NCI-H2196 (cell line): ENCODE measurements at regions not wholly inside any gene's neighbourhood (a gene's known extent, or its start where the extent isn't known, plus 50 kb on each side); places are given as distances from the start of the nearest gene placed in this dataset.
"Not testable (repeated sequence)": the region's sequence is repeated elsewhere in the genome, so short reads cannot be mapped to it uniquely, and the experiment has no call there.

Experiments
- DNase-seq: peaks from one replicate; lab custom pipeline; 2025; ENCODE audit not compliant: unreplicated experiment; lab: John Stamatoyannopoulos, UW

DNA sequence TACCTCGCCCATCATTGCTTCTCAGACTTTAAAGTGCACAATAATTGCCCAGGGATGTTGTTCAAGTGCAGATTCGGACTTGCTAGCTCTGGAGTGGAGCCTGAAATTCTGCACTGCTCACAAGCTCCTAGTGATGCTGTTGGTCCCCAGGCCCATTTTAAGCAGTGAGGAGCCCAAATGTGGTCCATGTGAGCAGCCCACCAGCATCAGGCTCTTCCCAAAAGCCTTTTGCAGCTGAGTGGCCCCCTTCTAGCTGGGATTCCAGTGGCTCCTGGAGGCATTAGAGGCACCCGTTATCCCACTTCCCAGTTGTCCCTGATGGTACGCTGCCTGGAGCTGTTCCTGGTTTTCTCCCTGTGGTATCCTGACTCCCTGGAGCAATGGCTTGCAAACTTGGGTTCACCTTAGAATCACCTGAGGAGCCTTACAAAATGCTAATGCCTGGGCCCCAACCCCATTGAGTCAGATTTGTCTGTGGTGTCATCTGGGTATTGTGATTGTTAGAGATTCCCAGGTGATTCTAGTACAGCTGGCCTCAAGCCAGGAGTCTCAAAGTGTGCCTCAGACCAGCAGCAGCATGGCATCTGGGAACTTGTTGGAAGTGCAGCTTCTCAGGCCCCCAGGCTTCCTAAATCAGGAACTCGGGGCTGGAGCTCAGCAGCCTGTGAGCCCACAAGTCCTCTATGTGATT, 186.9 kb upstream of the SLC24A3 start:
- no peak for DNase-seq

DNA sequence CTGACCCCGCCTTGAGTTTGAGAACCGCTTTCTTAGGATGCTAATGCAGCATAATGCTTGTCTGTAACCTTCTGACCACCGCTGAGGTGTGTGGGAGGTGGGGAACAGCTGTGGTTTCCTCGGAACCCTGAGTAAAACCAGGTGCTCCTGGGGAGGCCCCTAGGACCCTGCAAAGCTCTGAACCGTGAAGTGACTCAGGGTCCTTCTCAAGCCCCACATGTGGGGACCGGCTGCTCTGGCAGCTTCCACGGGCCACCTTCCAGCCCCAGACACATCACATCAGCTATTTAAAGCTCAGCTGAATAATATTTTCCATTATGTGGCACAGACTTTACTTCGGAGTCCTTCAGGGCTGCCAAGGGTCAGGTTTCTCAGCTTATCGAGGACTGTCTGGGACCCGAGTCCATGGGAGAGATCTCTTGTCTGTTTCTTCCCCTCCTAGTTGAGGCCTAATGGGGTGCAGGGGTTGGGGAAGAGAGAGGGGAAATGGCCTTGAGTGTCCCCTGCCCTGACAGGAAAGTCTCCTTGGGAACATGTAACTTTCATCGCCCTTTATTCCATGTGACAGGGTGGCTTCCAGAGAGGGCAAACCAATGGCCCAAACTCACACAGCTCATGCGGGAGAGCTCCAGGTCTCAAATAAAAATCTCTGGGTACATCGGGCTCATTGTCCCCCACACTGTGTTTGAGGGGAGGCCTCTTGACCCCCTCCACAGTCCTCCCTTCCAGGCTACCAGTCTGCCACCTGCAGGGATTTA, 186.1 kb upstream of the SLC24A3 start:
- no peak for DNase-seq

DNA sequence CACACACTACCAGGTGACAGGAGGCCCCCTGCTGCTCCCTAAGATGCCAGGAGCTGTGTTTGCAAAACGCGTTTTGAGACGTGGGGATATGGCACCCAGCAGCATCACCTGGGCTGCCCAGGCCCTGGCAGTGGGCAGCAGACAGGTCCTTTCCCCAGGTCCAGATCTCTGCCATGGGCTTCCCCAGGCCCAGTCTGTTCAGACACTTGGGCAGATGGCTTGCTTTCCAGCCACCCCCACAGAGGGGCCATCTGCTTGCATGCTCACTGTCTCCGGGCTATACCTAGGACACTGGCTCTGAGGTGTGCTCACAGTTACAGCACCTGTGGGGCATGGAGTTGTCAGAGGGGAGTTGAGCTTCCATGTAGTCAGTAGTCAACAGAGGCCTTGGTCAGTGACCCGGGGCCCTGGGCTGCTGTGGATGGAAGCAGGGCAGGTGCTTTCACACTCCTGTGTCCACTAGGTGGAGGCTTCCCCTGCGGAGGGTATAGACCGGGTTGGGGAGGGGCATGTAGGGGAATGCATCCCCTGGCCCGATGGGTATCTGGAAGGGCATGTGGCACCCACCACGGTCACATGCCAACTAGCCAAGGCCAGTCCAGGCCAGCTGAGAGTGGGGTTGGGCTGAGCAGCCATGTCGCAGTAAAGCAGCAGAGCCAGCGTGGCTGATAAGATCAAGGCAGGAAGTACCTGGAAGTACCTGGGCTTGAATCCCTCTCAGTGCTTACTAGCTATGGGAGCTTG, 185.4 kb upstream of the SLC24A3 start:
- DNase-seq, result no peak

DNA sequence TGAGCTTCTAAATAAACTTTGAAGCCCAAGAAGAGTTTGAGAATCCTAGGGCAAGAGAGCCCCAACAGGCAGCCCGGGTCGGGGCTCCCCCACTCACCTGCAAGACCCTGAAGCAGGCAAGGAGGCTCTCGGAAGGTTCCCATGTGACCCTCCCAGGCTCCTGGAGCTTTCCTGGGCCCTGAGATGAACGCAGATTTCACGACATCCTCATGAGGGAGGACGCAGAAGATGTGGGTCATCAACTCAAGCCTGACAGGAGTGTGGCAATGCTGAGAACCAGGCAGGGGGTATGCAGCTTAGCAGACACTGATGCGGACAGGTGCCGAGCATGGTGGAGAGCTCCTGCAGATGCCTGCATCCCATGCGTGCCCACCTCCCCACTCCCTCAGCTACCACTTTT, 184.5 kb upstream of the SLC24A3 start:
- no peak for DNase-seq

DNA sequence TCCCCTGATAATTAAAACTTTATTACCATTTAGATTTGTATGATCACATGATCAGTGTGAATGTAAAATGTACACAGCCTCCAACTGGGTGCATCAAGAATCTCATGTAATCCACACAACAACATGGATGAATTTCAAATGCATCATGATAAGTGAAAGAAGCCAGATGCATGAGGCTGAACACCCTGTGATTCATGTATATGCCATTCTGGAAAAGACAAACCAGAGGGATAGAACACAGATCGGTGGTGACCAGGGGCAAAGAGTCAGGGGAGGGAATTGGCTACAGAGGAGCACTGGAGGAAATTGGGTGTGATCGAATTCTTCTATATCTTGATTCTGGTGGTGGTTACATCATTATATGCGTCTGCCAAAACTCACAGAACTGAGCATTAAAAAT, 170.7 kb upstream of the SLC24A3 start:
- no peak for DNase-seq

DNA sequence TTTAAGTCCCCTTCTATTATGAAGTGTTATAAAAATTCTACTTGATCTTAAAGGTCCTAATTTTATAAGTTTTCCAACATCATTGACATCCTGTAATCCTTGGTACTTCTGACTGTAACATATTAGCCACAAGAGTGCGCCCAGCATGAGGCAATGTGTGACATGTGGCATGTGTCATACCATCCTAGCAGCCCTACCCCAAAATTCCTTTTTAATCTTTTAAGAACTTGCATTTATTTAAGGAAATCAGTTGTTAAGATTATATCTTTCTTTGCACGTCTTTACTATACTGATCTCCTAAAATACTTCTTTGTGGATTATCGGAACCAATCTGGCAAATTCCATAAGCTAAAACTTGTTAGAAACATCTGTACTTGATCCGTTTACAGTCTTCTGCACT, 167.1 kb upstream of the SLC24A3 start:
- DNase-seq, result no peak

DNA sequence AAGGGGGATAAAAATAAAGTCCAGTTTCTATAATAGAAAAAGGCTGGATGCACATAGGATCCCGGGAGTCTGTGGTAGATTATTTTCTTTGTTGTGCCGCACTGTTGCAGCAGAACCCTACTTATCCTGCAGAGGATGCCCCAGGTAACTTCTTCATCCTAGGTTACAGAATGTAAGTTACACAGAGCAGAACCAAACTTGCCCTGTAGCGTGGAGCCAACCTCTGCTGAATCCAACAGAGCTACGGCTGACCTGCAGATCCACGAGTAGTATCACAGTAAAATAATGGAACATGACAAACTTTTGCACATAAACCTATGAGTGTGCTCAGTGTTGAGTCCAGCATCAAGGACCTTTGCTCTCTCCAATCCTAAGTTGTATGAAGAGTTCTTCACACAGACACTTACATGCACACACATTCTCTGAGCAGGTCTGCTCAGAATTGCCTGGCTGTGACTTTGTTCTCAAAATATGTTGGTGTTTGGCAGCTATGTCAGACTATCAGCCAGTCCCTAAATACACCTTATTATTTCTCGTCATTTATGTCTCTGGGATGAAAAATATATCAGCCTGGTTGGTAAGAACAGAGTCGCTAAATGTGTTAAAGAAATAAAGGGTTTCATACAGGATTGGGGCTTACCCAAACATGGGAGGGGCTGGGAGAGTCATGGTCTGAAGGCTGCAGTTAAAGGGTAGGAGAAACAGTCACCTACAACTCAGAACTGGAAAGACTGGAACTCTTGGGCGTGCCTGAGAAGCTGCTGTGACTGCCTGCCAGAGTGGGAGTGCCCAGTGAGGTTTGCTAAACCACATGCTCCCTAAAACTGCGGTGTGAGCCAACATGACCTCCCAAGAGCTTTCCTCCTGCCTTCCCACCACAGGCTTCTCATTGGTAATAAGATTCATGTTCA, 165.1 kb upstream of the SLC24A3 start:
- peak; percentile 16 for DNase-seq

DNA sequence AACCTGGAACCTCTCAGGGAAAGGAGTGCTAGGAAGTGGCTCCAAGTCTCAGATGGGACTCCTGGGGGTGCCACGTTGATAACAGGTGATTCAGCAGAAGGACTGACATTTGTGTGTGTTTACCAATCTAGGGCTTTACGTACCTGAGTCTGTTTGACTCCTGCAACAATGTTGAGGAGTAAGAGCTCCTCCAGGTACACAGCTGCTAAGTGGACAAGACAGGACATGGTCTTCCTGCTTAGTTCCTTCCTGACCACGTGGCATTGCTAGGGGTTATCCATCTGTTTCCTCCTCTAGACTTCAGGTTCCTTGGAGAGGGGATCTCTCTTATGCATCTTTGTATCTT, 164.5 kb upstream of the SLC24A3 start:
- DNase-seq, result no peak

DNA sequence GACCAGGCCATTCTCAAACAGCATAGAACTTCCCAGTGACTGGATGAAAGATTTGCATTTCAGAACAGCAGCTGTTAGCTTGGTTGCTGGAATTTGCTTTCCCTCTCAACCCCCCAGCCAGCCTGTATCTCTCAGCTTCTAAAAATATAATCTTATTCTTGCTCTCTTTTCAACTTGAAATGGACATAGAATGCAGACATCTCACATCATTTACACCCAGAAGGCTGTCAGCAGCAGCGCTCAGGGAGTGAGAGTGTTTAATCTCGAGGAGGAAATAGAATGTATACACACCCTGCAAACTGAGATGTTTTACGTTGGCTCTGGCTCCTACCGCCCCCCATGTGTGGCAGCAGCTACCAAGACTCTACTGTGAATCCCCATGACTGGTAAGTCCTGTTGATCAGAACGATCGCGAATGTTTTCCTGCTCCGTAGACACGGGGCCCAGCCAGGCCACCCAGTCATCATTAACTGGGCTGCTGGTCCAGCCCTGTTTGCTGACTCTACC, 163.4 kb upstream of the SLC24A3 start:
- DNase-seq, result no peak

DNA sequence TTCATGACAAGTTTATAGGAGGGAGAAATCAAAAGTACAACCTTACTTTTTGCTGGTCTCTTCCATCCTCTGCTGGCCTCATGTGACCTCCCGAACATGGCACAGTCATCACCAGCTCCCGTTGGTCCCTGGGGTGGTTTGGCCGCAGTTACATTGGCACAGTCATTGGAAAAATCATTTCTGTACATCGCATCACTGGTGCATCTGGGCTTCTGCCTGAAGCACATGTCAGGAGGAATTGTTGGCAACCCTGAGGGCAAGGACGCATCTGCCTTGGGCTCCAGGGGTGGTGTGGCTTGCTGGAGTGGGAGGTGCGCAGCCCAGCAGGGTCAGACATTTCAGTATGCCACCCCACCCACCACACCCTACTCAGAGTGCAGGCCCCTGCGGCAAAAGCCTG, 162.9 kb upstream of the SLC24A3 start:
- DNase-seq, result no peak

DNA sequence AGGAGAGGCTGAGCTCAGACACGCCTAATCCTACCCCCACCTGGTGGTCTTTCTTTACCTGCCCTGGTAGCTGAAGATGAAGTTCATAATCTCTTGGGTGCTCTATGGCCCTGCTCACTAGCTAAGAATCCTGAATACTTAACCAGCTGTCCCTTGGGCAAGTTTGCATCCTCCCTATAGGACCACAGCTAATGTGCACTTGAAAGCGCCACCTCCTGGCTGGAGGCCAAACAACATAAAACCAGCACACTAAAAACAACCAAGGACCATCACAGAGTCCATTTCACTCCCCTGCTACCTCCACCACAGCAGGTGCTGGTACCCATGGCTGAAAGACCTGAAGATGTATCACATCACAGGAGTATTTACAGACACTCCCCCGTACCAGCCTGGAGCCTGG, 155.5 kb upstream of the SLC24A3 start:
- no peak for DNase-seq

DNA sequence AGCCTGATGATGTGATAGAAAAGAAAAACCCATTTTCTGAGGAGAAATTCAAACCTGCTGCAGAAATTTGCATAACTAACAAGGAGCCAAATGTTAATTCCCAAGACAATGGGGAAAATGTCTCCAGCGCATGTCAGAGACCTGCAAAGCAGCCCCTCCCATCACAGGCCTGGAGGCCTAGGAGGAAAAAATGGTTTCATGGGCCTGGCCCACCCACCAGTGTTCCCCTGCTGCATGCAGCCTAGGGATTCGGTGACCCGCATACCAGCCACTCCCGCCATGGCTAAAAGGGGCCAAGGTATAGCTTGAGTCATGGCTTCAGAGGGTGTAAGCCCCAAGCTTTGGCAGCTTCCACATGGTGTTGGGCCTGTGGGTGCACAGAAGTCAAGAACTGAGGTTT, 147.7 kb upstream of the SLC24A3 start:
- DNase-seq, result not testable (repeated sequence)

DNA sequence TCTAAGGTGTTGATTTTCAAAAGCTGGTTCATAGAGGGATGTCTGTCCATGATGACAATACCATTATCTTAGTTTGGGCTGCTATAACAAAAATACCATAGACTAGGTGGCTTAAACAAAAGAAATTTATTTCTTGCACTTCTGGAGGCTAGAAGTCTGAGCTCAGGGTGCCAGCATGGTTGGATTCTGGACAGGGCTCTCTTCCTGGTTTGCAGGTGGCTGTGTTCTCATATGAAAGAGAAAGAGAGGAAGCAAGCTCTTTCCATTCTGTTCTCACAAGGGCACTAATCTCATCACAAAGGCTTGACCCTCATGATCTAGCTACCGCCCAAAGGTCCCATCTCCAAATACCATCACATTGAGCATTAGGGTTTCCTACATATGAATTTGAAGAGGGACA, 144.5 kb upstream of the SLC24A3 start:
- DNase-seq, result no peak

DNA sequence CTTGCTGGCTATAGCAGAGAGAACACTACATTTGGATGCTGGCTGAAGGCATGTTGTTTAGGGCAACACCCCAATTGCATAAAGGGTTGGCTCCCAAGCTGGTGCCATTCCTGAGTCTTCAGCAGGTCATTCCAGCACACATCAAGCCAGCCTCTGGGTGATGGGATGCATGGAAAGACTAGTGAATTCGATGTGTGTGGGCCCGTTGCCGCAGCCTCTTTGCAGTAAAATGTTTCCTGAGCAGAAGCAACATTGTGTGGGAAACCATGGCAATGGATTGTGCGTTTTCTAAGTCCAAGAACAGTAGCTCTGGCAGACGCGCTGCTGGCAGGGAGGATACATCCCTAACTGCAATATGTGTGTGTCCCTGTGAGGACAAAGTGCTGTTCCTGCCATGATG, 142.4 kb upstream of the SLC24A3 start:
- no peak for DNase-seq

DNA sequence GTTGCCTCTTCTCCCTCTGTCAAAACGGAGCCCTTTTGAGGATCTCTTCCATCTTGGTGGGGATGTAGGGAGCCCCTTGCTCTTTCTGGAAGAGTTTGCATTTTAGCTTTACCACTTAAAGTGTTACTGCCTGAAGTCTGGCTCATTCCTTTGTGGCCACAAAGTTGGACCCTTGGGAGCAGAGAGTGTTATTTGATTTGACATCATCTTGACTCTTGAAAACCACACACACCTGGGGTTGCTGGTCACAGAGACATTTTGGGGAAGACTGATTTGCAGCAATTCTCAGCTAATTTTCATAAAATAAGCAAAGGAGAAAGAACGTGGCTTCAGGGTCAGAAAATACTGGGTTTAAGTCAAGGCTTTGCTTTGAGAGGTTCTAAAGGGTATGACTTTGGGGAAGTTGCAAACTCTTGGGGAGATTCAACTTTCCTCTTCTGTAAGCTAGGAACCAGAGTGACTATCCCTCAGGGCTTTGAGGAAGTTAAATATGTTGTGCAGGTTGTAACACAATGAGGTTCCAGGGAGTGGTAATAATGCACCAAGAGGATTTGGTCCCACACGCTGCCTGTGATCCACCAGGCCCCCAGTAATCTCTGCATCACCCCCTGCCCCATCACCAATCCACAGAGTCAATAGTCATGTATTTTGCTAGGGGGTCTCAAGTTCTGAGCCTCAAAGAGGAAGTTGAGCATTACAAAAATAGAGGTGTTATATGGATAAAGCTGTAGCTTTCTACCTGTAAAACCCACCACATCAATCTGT, 141.6 kb upstream of the SLC24A3 start:
- no peak for DNase-seq

DNA sequence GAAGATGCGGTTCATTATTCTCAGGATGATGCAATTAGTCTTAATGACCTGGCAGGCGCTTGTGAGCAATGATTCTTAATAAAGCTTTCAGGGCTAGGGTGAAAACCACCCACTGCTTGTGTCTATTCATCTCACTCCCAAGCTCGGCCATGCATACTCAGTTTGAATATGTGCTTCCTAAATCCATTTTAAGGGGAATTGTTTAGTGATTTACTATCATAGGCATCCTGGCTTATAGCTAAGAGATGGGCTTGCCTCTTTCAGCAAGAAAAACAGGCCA, 141.1 kb upstream of the SLC24A3 start:
- no peak for DNase-seq

DNA sequence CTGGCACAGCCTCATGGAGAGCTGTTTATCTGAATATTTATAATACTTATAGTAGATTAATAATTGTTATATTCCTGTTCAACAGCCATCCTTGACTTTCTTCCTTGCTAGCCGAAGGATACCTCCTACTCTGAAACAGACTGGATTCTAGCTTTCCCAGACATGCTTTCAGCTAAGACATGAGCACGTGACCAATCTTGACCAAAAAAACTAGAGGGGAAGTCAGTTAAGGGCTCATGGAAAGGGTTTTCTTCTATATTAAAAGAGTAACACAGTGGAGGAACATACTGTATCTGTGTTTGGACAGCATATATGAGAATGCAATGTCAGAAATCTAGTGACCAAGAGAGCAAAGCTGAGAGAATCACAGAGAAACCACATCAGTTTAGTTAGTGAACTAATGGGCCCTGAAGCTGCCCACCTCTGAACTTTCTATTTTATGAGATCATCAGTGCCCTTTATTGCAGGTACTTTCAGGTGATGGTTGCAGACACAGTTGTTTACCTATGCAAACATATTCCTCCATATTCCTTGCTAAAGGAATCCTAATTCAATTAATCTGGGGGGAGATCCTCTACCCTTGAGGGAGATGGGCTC, 140.4 kb upstream of the SLC24A3 start:
- no peak for DNase-seq

DNA sequence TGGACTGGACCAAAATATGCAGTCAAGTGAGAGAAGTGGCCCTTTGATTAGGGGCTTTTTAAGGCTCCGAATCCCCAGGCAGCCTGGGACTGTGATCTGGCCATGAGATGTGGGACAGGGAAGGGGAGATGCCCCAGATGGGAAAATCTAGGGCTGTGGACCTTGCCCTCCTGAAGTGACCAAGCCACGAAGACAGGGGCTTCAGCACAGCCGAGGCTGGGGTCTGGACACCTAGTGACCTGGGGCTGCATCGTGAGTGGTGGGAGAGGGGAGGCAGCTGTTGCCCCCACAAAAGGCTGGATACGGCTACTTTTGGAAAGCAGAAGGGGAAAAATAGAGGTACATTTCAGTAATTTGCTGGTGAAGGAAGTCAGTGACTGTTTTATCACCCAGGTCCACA, 139.5 kb upstream of the SLC24A3 start:
- no peak for DNase-seq

DNA sequence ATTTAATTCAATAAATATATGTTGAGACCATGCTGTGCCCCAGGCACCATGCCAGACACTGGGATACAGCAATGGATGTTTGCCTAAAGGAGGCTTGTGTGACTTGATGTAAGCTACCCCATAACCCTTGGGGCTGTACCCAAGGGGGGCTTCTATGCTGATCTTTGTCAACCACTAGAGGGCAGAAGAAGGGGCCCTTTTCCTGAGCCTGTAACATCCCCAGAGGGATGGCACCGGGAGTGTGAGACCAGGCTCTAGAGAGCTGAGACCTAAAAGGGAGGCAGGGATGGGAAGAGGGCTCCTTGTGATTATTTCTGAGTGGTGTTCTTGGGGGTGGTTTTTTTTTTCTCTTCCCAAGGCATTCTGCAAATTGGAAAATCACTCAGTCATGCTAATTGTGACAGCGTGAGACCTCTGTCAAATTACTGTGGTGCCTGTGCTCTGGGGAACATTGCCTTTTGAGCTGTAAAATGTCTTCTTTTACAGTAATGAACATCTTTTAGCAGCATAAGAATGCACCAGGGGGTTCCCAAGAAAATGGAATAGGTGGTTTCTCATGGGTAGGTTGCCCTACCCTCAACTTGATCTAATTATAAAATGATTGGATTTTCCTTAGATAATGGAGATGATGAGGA, 138.7 kb upstream of the SLC24A3 start:
- no peak for DNase-seq

DNA sequence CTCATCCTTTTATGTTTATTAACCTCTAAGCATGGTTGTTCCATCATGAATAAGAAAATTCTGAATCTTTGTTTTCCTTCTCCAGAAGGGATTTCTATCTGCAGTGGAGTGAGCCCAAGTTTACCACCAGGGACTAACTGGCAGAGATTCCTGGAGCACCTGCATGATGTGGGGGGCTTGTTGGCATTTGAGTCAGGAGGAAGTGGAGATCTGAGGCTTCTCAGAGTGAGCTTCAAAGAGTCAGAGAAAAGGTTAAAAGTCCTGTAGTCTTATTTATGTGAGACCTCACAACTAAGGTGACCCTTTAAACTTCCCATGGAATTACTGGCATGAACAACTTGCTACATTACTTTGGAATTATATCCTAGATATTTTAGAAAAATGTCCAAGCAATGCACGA, 138.1 kb upstream of the SLC24A3 start:
- no peak for DNase-seq
